A549 (cell line): ENCODE measurements at regions not wholly inside any gene's neighbourhood (a gene's known extent, or its start where the extent isn't known, plus 50 kb on each side); places are given as distances from the start of the nearest gene placed in this dataset.

Experiments used
- BCL3 ChIP-seq: fragments of >200 bp; sonication (Bioruptor Twin); formaldehyde crosslinking; IDR thresholded peaks from 3 replicates; pipeline ENCODE4 v1.6.1; 2016
- CBX2 ChIP-seq: fragments of 200-600 bp; sonication (generic); IDR thresholded peaks from 2 replicates; pipeline ENCODE4 v1.6.1; 2016; ENCODE audit warnings: low read depth, mild to moderate bottlenecking, borderline replicate concordance
- CHD2 ChIP-seq: fragments of 150-350 bp; IDR thresholded peaks from 2 replicates; pipeline ENCODE4 v1.6.1; 2014; ENCODE audit warnings: low read length; ENCODE audit not compliant: partially characterized antibody
- CTCF ChIP-seq: fragments of >200 bp; sonication (Bioruptor Twin); formaldehyde crosslinking; IDR thresholded peaks from 3 replicates; pipeline ENCODE4 v1.5.1; 2016
- EP300 ChIP-seq, 2 experiments: fragments of >200 bp; sonication (Bioruptor Twin); formaldehyde crosslinking; IDR thresholded peaks; 2 replicates in 1 of 2; 3 replicates in 1 of 2; pipeline ENCODE4 v1.6.1; 2016 to 2017
- MAFK ChIP-seq: fragments of 450-650 bp; IDR thresholded peaks from 2 replicates; pipeline ENCODE4 v1.6.1; 2014; ENCODE audit not compliant: partially characterized antibody
- MYC ChIP-seq: IDR thresholded peaks from 2 replicates; pipeline ENCODE4 v1.6.1; 2012; ENCODE audit warnings: mild to moderate bottlenecking, inconsistent platforms, low read length, improper control_type of control experiment, borderline replicate concordance
- POLR2A ChIP-seq: IDR thresholded peaks from 2 replicates; pipeline ENCODE4 v1.6.1; 2012; ENCODE audit warnings: mild to moderate bottlenecking, low read length
- RAD21 ChIP-seq, 2 experiments: fragments of >200 bp in 1 of 2; sonication (Bioruptor Twin) in 1 of 2; formaldehyde crosslinking in 1 of 2; IDR thresholded peaks in 1 of 2; conservative IDR thresholded peaks in 1 of 2; 2 replicates in 1 of 2; 3 replicates in 1 of 2; pipeline ENCODE4 v1.6.1; 2012 to 2018; ENCODE audit warnings: inconsistent platforms in 1 of 2
- TF ChIP-seq, protein P1 (sequence below): fragments of 250-450 bp; sonication (Bioruptor Pico); IDR thresholded peaks from 2 replicates; pipeline ENCODE4 v1.5.0; 2021; ENCODE audit warnings: mild to moderate bottlenecking, moderate library complexity, borderline replicate concordance
- TF ChIP-seq, protein P2 (sequence below): IDR thresholded peaks from 2 replicates; pipeline ENCODE4 v1.6.1; 2012

DNA sequence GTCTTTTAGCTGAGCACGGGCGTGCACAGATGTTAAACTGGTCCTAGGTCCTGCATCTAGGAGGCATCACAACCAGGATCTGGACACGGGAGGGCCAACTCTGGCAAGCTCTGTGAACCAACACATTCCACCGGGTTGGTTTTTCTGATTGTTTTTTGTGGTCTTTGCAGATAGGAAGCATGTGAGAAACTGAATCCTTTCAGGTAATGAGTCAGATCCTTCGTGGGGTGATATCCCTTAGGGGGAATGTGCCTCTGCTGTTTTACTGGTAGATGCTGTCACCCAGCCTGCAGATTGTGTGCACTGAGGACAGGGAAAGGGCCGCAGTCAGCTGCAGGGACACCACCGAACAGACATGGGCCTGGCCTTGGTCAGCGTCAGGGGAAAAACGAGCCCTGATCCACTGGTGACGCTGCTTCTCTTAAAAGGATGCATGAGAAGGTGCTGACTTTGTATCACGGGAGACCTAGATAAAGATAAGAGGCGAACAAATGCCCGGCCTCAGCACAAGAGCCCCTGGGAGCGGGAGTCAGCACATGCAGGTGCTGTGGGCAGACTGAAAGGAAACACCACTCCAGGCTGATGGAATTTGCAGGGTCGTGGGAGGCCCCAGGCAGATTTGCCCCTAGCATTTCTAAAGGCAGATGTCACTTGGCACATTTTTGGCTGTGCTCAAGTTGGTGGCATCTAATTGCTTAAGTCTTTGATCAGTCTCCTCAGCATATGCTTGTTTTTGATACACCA is 51.1 kb downstream of the DOP1B start:
- TF ChIP-seq CTCF, result no peak
- TF ChIP-seq, protein P1, sequence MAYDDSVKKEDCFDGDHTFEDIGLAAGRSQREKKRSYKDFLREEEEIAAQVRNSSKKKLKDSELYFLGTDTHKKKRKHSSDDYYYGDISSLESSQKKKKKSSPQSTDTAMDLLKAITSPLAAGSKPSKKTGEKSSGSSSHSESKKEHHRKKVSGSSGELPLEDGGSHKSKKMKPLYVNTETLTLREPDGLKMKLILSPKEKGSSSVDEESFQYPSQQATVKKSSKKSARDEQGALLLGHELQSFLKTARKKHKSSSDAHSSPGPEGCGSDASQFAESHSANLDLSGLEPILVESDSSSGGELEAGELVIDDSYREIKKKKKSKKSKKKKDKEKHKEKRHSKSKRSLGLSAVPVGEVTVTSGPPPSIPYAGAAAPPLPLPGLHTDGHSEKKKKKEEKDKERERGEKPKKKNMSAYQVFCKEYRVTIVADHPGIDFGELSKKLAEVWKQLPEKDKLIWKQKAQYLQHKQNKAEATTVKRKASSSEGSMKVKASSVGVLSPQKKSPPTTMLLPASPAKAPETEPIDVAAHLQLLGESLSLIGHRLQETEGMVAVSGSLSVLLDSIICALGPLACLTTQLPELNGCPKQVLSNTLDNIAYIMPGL (CRISPR knock-in tag), result no peak
- no peak for TF ChIP-seq POLR2A
- TF ChIP-seq, protein P2, sequence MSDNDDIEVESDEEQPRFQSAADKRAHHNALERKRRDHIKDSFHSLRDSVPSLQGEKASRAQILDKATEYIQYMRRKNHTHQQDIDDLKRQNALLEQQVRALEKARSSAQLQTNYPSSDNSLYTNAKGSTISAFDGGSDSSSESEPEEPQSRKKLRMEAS, result no peak
- TF ChIP-seq BCL3, result no peak
- TF ChIP-seq MAFK, result no peak
- TF ChIP-seq MYC, result no peak
- TF ChIP-seq CHD2, result no peak
- no peak for TF ChIP-seq EP300 (IDR thresholded peaks at IDR 0.05)
- TF ChIP-seq RAD21 (conservative IDR thresholded peaks at IDR 0.05 in 1 of 2, IDR thresholded peaks at IDR 0.05 in 1 of 2), result no peak
- TF ChIP-seq CBX2, result no peak
